Body of pancreas (tissue), 4 donors: ENCODE measurements at regions not wholly inside any gene's neighbourhood (a gene's known extent, or its start where the extent isn't known, plus 50 kb on each side); places are given as distances from the start of the nearest gene placed in this dataset.
"Not testable (repeated sequence)": the region's sequence is repeated elsewhere in the genome, so short reads cannot be mapped to it uniquely, and the experiment has no call there.

ENCODE experiments used
- POLR2A ChIP-seq, 3 donors: fragments of 450-650 bp; IDR thresholded peaks; one replicate each; pipeline ENCODE4 v1.6.1; 2016; ENCODE audit warnings: antibody characterized with exemption in 3 of 3, mild to moderate bottlenecking in 2 of 3
- TF ChIP-seq, protein P1 (sequence below), 7 experiments: fragments of 450-650 bp in 4 of 7; fragments of 200-600 bp in 3 of 7; sonication (generic) in 3 of 7; IDR thresholded peaks; one replicate each; pipeline ENCODE4 v1.5.1; 2016 to 2019; ENCODE audit warnings: antibody characterized with exemption in 7 of 7

DNA sequence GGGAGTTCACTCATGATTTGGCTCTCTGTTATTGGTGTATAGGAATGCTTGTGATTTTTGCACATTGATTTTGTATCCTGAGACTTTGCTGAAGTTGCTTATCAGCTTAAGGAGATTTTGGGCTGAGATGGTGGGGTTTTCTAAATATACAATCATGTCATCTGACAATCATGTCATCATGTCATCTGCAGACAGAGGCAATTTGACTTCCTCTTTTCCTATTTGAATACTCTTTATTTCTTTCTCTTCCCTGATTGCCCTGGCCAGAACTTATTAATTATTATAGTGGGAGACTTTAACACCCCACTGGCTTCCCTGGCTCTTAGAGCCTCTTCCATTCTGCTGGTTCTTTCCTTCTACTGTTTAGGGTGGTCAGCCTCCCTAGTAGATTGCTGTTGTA, 64.8 kb upstream of the SPDL1 start:
- TF ChIP-seq, protein P1, sequence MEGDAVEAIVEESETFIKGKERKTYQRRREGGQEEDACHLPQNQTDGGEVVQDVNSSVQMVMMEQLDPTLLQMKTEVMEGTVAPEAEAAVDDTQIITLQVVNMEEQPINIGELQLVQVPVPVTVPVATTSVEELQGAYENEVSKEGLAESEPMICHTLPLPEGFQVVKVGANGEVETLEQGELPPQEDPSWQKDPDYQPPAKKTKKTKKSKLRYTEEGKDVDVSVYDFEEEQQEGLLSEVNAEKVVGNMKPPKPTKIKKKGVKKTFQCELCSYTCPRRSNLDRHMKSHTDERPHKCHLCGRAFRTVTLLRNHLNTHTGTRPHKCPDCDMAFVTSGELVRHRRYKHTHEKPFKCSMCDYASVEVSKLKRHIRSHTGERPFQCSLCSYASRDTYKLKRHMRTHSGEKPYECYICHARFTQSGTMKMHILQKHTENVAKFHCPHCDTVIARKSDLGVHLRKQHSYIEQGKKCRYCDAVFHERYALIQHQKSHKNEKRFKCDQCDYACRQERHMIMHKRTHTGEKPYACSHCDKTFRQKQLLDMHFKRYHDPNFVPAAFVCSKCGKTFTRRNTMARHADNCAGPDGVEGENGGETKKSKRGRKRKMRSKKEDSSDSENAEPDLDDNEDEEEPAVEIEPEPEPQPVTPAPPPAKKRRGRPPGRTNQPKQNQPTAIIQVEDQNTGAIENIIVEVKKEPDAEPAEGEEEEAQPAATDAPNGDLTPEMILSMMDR (IDR thresholded peaks at IDR 0.05): not testable (repeated sequence)
- not testable (repeated sequence) for TF ChIP-seq POLR2A (IDR thresholded peaks at IDR 0.05)
